Frontal cortex (tissue), 3 donors: ENCODE measurements at regions not wholly inside any gene's neighbourhood (a gene's known extent, or its start where the extent isn't known, plus 50 kb on each side); places are given as distances from the start of the nearest gene placed in this dataset.

Experiments
- DNase-seq, 2 donors: peaks; one replicate each; pipeline ENCODE4 v3.0.0; 2012; ENCODE audit warnings: low spot score in 2 of 2
- FAIRE-seq: peaks from 2 replicates; lab custom pipeline; 2012; peaks lifted over from hg19 to GRCh38; lab: Jason Lieb, UNC
- donor health status: control.
- donor health status: control.
- donor health status: control.

GRCh38 chr2:175577368-175577970 is 396.0 kb upstream of the ATP5MC3 start:
- DNase-seq (no peak), FAIRE-seq (no peak)

- no peak for FAIRE-seq
- no peak for DNase-seq
These were observed 395.4 kb upstream of the ATP5MC3 start for GRCh38 chr2:175576875-175577274.

DNA sequence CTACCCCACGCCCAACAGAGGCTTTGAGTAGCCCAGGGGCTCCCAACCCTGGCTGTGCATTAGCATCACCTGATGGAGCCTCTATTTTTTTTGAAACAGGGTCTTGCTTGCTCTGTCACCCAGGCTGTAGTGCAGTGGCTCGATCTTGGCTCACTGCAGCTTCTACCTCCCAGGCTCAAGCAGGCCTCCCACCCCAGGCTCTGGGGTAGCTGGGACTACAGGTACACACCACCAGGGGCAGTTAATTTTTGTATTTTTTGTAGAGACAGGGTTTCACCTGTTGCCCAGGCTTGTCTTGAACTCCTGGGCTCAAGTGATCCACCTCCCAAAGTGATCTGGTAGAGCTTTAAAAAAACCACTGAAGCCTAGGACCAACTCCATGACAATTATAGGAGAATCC is 394.8 kb upstream of the ATP5MC3 start:
- FAIRE-seq (no peak), DNase-seq (no peak)

- FAIRE-seq (no peak), DNase-seq (no peak)
These were observed 394.1 kb upstream of the ATP5MC3 start for GRCh38 chr2:175575346-175576258.

DNA sequence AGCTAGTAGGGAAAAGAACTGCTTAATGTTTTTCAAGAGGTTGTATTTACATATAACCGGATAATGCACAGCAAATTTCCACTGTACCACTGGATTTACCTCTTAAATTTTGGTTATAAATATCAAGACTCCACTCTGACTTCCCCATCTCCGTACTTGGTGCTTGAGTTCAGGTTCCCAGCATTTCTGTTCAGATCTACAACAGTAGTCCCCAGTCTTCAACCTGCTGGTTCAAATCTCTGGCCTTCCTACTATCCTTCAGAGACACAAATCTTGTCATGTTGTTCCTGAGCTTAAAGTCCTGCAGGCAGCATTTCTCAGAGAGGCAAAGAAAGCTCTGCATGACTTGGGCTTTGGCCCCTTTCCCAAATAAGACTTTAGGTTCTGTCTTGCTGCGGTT is 392.6 kb upstream of the ATP5MC3 start:
- no peak for FAIRE-seq
- DNase-seq = no peak

DNA sequence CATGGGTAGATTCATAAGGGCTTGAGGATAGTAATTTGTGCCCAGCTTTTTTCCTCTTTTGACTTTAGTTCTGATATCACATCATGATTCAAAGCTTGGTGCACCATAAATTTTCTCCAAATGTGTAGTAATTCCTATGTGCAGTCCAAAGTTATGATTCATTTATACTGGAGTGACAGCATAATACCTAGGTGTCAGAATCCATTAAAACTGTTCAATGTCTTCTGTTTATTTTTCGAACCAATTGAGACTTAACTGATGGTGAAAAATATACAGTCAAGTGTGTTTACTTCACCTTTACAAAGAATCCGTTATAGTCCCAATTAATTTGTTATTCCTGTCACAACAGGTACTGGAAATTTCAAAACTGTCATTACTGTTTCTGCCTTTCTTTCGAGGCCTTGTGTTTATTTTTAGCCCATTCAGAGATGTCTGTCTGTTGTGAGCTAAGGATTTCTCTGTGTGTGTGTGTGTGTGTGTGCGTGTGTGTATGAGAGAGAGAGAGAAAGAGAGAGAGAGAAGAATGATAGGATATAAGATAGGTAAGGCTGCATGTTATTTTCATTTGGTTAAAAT is 389.7 kb upstream of the ATP5MC3 start:
- FAIRE-seq = no peak

GRCh38 chr2:175568109-175568730 is 386.7 kb upstream of the ATP5MC3 start:
- no peak for DNase-seq
- FAIRE-seq = no peak

More for the DNA sequence above, 389.7 kb upstream of the ATP5MC3 start:
- no peak for DNase-seq

DNA sequence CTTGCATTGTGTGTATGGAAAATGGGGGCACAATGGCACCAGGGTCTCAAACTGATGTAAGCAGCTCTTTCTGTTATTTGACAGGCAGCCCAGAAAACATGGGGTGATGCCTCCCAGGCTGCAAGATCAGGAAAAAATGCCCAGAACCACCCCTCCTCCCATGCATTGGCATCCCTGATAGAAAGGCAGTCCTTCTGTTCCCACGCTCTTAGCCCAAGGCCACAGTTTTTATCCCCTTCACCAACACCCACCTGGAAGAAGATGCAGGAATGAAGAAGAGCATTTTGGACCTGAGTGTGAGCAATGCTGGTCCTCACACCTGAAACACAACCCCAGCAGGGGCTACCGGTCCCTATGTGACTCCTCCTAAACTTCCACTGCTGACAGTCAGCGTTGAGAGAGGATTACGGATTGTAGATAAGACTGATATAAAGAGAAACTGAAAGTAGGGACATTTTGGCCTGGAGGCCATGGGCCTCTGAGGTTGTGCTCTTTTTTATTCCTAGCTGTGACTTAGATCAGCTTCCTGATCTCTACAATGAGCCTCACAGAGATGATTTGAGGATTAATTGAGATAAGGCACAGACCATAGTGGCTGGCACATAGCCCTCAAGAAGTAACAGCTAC is 386.0 kb upstream of the ATP5MC3 start:
- no peak for FAIRE-seq
- no peak for DNase-seq

DNA sequence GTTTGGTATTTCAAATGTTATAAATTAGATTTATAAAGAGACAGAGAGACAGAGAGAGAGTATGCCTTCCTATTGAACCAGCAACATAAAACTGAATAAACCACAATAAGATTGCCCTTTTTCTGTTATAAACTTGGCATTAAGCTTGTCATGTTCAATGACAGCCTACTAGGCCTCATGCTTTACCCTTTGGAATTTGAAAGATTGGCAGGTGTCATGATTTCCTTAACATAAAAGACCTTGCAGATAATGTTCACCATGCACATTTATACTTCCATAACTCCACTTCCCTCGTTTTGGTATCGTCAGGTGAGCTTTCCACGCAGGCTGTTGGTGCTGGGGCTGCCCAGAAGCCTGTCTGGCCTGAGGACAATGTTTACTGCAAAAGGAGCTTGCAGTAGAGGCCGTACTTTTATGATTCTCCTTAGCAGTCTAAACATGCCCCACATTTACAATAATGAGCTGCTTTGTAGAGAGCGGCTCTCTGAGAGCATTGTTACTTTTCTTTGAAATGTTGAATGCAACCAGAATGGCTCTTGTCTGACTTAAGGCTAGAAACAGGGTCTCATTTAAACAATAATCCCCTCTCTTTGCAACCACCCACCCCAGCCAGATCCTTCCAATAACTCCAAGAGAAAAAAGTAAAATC is 379.1 kb upstream of the ATP5MC3 start:
- no peak for FAIRE-seq
- no peak for DNase-seq

DNA sequence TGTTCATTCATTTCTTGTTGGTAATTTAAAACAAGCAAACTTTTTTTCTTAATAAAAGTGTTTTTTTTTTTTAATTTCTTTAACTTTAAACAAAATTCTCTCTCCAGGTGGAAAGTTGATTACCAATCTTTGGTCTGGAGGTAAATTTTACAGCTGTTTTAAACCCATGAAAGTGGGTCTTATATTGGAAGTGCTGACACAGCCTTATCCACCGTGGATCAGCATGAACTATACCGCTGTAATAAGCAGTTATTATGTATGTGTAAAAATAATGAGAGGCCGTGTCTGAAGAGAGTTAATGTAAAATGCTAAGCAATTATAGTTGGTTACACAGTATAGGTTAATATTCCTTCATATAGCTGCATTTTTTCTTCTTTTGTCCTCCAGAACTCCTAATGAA is 378.1 kb upstream of the ATP5MC3 start:
- no peak for FAIRE-seq
- no peak for DNase-seq

DNA sequence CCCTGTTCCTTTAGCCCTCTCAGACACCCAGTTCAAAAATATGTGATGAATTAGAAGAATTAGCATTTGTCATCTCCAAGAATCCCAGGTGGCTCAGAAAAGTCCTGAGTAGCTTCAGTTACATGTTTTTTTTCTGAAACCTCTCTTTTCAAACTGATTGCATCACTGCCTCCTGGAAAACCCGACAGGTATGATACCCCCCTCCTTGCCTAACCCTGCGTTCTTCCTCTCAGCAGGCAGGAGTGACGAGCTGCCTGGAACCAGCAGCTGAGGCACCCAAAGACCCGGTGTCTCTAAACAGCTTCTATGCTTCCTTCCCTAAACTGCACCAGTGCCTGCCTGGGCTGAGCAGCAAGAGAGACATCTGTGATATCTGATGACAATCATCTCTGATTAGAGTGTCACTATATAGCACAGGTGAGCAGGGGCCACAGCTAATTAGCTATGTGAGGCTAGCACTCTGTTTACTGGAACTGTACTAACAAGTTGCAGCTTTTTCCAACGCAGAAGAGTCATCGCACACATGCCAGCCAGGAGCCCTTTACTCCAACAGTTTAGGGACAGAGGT is 376.4 kb upstream of the ATP5MC3 start:
- FAIRE-seq (no peak), DNase-seq (no peak)

GRCh38 chr2:175553910-175554309 is 372.4 kb upstream of the ATP5MC3 start:
- DNase-seq = no peak
- no peak for FAIRE-seq

DNA sequence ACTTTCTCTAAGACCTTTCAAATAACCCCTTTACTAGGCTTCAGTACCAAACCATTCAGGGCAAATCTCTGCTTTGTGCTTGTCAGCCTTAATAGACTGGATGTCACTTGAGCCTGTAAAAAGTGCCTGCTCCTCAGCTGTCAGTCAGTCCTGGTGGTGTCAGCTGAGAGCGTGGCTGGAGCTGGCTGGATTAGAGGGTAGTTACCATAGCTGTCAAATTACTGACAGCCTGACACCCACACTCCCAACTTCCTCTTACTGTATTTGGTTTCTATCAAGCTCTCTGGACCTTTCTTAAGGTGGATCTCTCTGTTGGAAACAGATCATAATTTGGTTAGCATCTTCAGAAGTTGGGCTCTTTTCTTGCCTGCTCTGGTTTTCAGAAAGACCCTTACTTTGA is 371.4 kb upstream of the ATP5MC3 start:
- FAIRE-seq (no peak), DNase-seq (no peak)

DNA sequence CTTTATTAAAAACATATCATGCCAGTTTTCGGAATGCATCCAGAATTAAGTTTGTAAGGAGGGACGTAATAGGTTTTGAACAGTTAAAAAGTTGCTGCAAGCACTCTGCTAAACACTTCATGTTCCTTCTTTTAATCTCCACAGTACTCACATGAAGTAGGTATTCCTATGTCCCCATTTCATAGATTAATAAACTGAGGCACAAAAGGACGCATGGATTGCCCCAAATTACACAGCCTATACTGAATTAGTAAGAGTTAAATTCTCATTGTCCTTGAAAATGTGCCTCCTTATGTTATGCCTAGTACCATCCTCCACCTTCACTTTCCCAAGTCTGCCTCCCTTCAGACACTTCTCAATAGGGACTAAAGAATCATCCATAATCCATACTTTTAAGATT is 358.9 kb upstream of the ATP5MC3 start:
- FAIRE-seq (no peak), DNase-seq (no peak)

DNA sequence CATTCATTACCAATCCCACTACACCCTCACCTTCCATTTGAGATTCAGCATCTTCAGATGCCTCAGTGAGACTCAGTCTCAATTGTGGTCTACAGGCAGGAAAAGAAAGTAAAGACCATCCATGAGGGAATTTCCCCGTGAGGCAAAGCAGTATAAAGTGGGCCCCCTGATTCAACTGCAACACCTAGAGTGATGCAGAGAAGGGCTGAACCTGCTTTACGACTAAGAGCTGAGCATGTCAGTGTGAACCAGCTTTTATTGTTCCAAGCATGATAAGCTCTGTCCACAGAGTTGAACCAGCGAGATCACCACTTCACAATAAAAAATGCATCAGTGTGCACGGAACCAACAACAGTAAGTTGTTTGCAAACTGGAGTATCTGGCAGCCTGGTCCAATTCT is 357.6 kb upstream of the ATP5MC3 start:
- FAIRE-seq (no peak), DNase-seq (no peak)

DNA sequence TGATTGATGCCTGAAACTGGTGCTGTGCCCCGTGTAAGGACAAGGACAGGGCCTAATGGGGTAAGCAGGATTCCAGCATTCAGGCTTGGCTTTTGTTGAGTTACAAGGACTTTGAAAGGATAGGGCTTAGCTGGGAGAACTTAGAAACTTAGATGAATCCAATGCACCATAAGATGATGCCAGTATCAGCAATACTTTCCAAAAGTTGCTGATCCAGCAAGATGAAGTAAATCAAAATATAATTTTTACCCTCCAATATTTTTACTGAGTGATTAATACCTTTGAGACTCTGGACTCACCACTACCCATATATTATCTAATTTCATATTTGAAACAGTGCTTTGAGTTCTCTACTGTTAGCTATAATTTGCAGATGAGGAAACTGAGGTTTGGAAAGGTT is 354.5 kb upstream of the ATP5MC3 start:
- no peak for FAIRE-seq
- DNase-seq = no peak

DNA sequence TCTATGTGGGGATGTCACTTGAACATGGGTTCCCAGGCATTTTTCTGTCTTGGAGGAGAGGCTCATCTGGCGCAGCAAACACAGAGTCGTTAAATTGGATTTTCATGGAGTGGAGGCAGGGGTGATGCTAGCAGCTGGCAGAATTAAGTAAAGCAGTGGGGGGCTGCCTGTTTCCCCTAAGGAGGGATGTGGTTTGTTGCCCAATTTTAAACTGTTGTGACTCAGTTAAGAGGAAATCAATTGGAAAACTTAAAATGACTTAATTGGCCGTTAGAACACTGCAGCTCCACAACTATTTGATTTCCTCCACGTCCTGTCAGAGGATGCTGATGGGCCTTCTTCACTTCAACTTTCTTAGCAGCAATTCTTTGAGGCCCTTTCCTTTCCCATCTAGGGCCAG is 354.1 kb upstream of the ATP5MC3 start:
- FAIRE-seq (no peak), DNase-seq (no peak)

- FAIRE-seq (no peak), DNase-seq (no peak)
These were observed 344.5 kb upstream of the ATP5MC3 start for GRCh38 chr2:175525975-175526374.

DNA sequence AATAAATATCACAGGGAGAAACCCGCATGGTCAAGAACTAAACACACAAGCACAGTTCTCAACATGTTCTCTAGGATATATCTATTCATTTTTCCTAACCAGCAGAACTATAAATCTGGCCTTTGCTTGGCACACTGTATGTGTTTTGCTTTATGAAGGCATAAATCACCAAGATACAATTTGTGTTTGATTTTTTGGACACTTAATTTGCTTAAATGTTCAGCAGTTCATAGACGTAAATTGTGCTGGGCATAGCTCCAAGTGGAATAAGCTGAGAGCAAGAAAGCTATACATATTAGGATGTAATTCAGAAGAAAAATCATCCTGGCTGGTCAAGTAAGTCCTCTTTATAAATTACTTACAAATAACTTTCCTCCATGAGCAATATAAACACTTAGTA is 341.5 kb upstream of the ATP5MC3 start:
- FAIRE-seq (no peak), DNase-seq (no peak)

DNA sequence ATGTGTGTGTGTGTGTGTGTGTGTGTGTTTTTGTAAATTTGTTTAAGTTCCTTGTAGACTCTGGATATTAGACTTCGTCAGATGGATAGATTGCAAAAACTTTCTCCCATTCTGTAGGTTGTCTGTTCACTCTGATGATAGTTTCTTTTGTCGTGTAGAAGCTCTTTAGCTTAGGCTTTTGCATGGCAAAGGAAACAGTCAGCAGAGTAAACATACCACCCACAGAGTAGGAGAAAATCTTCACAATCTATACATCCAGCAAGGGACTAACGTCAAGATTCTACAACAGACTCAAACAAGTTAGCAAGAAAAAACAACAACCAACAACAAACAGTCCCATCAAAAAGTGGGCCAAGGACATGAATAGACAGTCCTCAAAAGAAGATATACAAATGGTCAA is 336.7 kb upstream of the ATP5MC3 start:
- DNase-seq = no peak
- FAIRE-seq = no peak
